ENCODE measurements at regions not wholly inside any gene's neighbourhood (a gene's known extent, or its start where the extent isn't known, plus 50 kb on each side); places are given as distances from the start of the nearest gene placed in this dataset.
A peak's percentile ranks its signal among the peaks of the same experiment; 100 is the strongest.

GRCh38 chr6:14474816-14475215 lies 357.2 kb downstream of the CD83 start:
- TF ChIP-seq CBX3 (IDR thresholded peaks at IDR 0.05; ENCODE audit: low read depth): no peak
- TF ChIP-seq, protein P1, sequence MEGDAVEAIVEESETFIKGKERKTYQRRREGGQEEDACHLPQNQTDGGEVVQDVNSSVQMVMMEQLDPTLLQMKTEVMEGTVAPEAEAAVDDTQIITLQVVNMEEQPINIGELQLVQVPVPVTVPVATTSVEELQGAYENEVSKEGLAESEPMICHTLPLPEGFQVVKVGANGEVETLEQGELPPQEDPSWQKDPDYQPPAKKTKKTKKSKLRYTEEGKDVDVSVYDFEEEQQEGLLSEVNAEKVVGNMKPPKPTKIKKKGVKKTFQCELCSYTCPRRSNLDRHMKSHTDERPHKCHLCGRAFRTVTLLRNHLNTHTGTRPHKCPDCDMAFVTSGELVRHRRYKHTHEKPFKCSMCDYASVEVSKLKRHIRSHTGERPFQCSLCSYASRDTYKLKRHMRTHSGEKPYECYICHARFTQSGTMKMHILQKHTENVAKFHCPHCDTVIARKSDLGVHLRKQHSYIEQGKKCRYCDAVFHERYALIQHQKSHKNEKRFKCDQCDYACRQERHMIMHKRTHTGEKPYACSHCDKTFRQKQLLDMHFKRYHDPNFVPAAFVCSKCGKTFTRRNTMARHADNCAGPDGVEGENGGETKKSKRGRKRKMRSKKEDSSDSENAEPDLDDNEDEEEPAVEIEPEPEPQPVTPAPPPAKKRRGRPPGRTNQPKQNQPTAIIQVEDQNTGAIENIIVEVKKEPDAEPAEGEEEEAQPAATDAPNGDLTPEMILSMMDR (IDR thresholded peaks at IDR 0.05 in 2 of 3, conservative IDR thresholded peaks at IDR 0.05 in 1 of 3; ENCODE audit: borderline replicate concordance in 1 of 3, insufficient read depth in 1 of 3, low read depth in 2 of 3, low read length in 2 of 3): peak in 2 of 3 experiments; percentile 5 to 17; a peak in 1 of 6 replicates
- TF ChIP-seq EZH2 (IDR thresholded peaks at IDR 0.05): no peak

Data from HCT116 (cell line).